Fibroblast of lung (primary cell): ENCODE measurements at regions not wholly inside any gene's neighbourhood (a gene's known extent, or its start where the extent isn't known, plus 50 kb on each side); places are given as distances from the start of the nearest gene placed in this dataset.

Experiments
- CTCF ChIP-seq, 2 donors: IDR thresholded peaks in 1 of 2; conservative IDR thresholded peaks in 1 of 2; 1 replicate in 1 of 2; 2 replicates in 1 of 2; pipeline ENCODE4 v1.5.1; 2011 to 2012; ENCODE audit warnings: low read length in 2 of 2, control low read depth in 1 of 2, inconsistent platforms in 1 of 2, low read depth in 1 of 2, mild to moderate bottlenecking in 1 of 2
- EZH2 ChIP-seq: IDR thresholded peaks from 2 replicates; pipeline ENCODE4 v1.5.1; 2012; ENCODE audit warnings: low read length, control low read depth, mild to moderate bottlenecking; ENCODE audit errors: missing control alignments

GRCh38 chr19:29303069-29303718 is 90.2 kb upstream of the UQCRFS1 start:
- TF ChIP-seq CTCF (conservative IDR thresholded peaks at IDR 0.05 in 1 of 2, IDR thresholded peaks at IDR 0.05 in 1 of 2; ENCODE audit: low read depth in 1 of 2, low read length in 2 of 2) (no peak), EZH2 (no peak)
